GM12878 (cell line): ENCODE measurements at regions not wholly inside any gene's neighbourhood (a gene's known extent, or its start where the extent isn't known, plus 50 kb on each side); places are given as distances from the start of the nearest gene placed in this dataset.

Source experiments
- ATAC-seq: fragments of 200-7000 bp; cut with Tn5 transposase; 3 replicates; pipeline ENCODE4 v1.9.1; 2020; ENCODE audit warnings: mild to moderate bottlenecking, moderate library complexity
- BruUV-seq: library from RNA; stranded (reverse); fragments of 400-500 nt; replicated peaks from 2 replicates; lab custom pipeline; 2021; lab: Mats Ljungman, UMichigan
- CTCF ChIA-PET: fragments of 300-600 bp; sonication (Branson Sonifier 250); formaldehyde crosslinking; extraction: SDS; loops from one replicate; lab custom pipeline; 2021; ENCODE audit warnings: inconsistent platforms; lab: Yijun Ruan, JAX
- POLR2A ChIA-PET: fragments of 350-600 bp; formaldehyde crosslinking; extraction: SDS; loops from one replicate; lab custom pipeline; 2021; ENCODE audit warnings: inconsistent platforms; lab: Charles Lee
- RAD21 ChIA-PET: fragments of 300-600 bp; sonication (Branson Sonifier 250); formaldehyde crosslinking; loops from one replicate; lab custom pipeline; 2023; ENCODE audit warnings: antibody characterized with exemption; ENCODE audit not compliant: unreplicated experiment; lab: Charles Lee
- SMC1A ChIA-PET: fragments of 300-600 bp; sonication (Branson Sonifier 250); formaldehyde crosslinking; loops from one replicate; lab custom pipeline; 2023; ENCODE audit not compliant: unreplicated experiment, uncharacterized antibody; lab: Charles Lee
- DNase-seq: peaks from one replicate; pipeline ENCODE4 v3.0.0-alpha.2; 2011; ENCODE audit warnings: low read depth, low spot score
- FAIRE-seq: peaks from 3 replicates; lab custom pipeline; 2011; peaks lifted over from hg19 to GRCh38; lab: Jason Lieb, UNC
- H2AFZ ChIP-seq: 2 replicates; pipeline ENCODE4 v1.6.0; 2011; ENCODE audit warnings: low read depth, low read length, control low read depth; ENCODE audit not compliant: control insufficient read depth
- H3K27ac ChIP-seq: 2 replicates; pipeline ENCODE4 v1.5.1; 2011; ENCODE audit warnings: control low read depth; ENCODE audit not compliant: control insufficient read depth, insufficient read depth
- H3K27me3 ChIP-seq, 2 experiments: replicated peaks in 1 of 2; 2 replicates each; pipeline versions ENCODE4 v1.6.0 to v1.6.1; 2011; ENCODE audit warnings: low read length in 1 of 2; ENCODE audit not compliant: control insufficient read depth in 2 of 2, insufficient read depth in 2 of 2
- H3K36me3 ChIP-seq, 2 experiments: 2 replicates each; pipeline ENCODE4 v1.5.1; 2011; ENCODE audit warnings: low read length in 1 of 2; ENCODE audit not compliant: control insufficient read depth in 2 of 2, insufficient read depth in 2 of 2
- H3K4me1 ChIP-seq: 2 replicates; pipeline ENCODE4 v1.6.1; 2011; ENCODE audit warnings: mild to moderate bottlenecking, low read length, moderate library complexity, mixed read lengths; ENCODE audit not compliant: control insufficient read depth, insufficient read depth
- H3K4me2 ChIP-seq: 2 replicates; pipeline ENCODE4 v1.6.0; 2011; ENCODE audit warnings: control low read depth; ENCODE audit not compliant: control insufficient read depth, insufficient read depth
- H3K4me3 ChIP-seq: fragments of 200-600 bp; sonication (generic); 2 replicates; pipeline ENCODE4 v1.5.1; 2016
- H3K79me2 ChIP-seq: 2 replicates; pipeline ENCODE4 v1.6.0; 2011; ENCODE audit warnings: low read length; ENCODE audit not compliant: control insufficient read depth, insufficient read depth
- H3K9ac ChIP-seq: 2 replicates; pipeline ENCODE4 v1.8.0; 2011; ENCODE audit warnings: low read length, control low read depth, mixed read lengths; ENCODE audit not compliant: control insufficient read depth, insufficient read depth
- H3K9me3 ChIP-seq: replicated peaks from 3 replicates; pipeline ENCODE4 v1.5.1; 2011; ENCODE audit warnings: mild to moderate bottlenecking, low read length; ENCODE audit not compliant: control insufficient read depth, insufficient read depth
- H4K20me1 ChIP-seq: 2 replicates; pipeline ENCODE4 v1.6.0; 2011; ENCODE audit not compliant: control insufficient read depth, insufficient read depth
- CREM ChIP-seq: IDR thresholded peaks from 2 replicates; pipeline ENCODE4 v1.6.1; 2014; ENCODE audit warnings: antibody characterized with exemption, low read depth
- FOS ChIP-seq: IDR thresholded peaks from 3 replicates; pipeline ENCODE4 v1.6.1; 2011; ENCODE audit warnings: borderline replicate concordance; ENCODE audit not compliant: insufficient read length; ENCODE audit errors: extremely low read depth
- IKZF2 ChIP-seq, 2 experiments: fragments of 450-650 bp; IDR thresholded peaks; 2 replicates each; pipeline ENCODE4 v1.6.1; 2017; ENCODE audit warnings: mild to moderate bottlenecking in 2 of 2, moderate library complexity in 2 of 2
- NR2F1 ChIP-seq: fragments of 450-650 bp; conservative IDR thresholded peaks from 2 replicates; pipeline ENCODE4 v1.6.1; 2017; ENCODE audit warnings: mild to moderate bottlenecking
- PAX5 ChIP-seq: IDR thresholded peaks from 2 replicates; pipeline ENCODE4 v1.6.1; 2011; ENCODE audit warnings: low read depth, low read length, borderline replicate concordance
- SIX5 ChIP-seq: IDR thresholded peaks from 2 replicates; pipeline ENCODE4 v1.6.1; 2011; ENCODE audit warnings: mild to moderate bottlenecking, low read depth, low read length, moderate library complexity; ENCODE audit not compliant: severe bottlenecking
- WGBS: methylation state at CpG from one replicate; pipeline ENCODE4 v1.1.6; 2016; ENCODE audit warnings: low lambda C conversion rate; ENCODE audit not compliant: insufficient replicate concordance, insufficient coverage; ENCODE audit errors: missing lambda C conversion rate; 5-methylcytosine and 5-hydroxymethylcytosine counted together
- in situ Hi-C: fragments of 300-500 bp; cut with MboI; formaldehyde crosslinking; loops from 9 replicates; pipeline ENCODE4 v1.14.3; 2018; ENCODE audit warnings: mixed read lengths
- intact Hi-C: fragments of 100-400 bp; cut with micrococcal nuclease; formaldehyde crosslinking; loops from one replicate; pipeline ENCODE4 v1.14.2; 2022; ENCODE audit not compliant: unreplicated experiment
- TF ChIP-seq, protein P1 (sequence below): fragments of 450-650 bp; IDR thresholded peaks from 2 replicates; pipeline ENCODE4 v1.6.1; 2017; ENCODE audit warnings: mild to moderate bottlenecking, low read depth, inconsistent platforms; ENCODE audit not compliant: poor library complexity, severe bottlenecking
- TF ChIP-seq, protein P2 (sequence below): fragments of 450-650 bp; formaldehyde crosslinking; IDR thresholded peaks from 2 replicates; pipeline ENCODE4 v1.5.0; 2022; ENCODE audit warnings: mild to moderate bottlenecking, missing genetic modification characterization

DNA sequence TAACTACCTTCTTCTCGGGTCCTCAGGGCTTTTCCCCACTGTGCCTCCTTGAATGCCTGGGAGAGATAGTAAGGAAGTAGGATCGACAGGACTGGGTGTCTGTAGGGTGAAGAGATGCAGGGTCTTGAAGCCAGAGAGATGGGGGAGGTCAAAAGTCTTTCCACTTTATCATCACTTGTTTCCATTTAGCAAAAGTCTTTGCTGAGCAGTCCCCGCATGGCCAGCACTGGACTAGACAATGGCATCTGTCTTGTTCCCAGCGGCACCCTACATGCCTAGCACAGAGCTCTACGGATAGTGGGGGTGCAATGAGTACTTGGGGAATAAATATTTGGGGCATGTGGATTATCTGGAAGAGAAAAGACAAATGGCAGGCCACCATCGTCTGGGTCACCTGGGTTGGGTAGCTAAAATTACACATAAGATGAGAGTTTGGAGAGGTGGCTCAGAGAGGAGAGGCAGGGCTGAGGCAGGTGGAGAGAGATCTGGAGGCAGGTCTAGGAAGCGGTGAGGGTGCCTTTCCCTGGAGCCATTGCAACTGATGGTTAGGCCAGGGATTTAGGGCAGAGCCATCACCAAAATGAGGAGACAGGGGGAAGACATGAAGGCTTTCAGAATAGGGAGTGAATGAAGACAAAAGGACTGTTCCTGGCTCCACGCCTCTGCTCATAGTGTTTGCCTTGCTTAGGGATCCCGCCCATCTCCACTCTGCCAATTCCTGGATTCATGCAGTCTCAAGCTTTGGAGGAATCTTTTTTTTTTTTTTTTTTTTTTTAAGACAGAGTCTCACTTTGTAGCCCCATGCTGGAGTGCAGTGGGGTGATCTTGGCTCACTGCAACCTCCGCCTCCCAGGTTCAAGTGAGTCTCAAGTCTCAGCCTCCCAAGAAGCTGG, 250.8 kb upstream of the KLF4 start (continued):
- TF ChIP-seq, protein P1, sequence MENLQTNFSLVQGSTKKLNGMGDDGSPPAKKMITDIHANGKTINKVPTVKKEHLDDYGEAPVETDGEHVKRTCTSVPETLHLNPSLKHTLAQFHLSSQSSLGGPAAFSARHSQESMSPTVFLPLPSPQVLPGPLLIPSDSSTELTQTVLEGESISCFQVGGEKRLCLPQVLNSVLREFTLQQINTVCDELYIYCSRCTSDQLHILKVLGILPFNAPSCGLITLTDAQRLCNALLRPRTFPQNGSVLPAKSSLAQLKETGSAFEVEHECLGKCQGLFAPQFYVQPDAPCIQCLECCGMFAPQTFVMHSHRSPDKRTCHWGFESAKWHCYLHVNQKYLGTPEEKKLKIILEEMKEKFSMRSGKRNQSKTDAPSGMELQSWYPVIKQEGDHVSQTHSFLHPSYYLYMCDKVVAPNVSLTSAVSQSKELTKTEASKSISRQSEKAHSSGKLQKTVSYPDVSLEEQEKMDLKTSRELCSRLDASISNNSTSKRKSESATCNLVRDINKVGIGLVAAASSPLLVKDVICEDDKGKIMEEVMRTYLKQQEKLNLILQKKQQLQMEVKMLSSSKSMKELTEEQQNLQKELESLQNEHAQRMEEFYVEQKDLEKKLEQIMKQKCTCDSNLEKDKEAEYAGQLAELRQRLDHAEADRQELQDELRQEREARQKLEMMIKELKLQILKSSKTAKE, result no peak
- TF ChIP-seq, protein P2, sequence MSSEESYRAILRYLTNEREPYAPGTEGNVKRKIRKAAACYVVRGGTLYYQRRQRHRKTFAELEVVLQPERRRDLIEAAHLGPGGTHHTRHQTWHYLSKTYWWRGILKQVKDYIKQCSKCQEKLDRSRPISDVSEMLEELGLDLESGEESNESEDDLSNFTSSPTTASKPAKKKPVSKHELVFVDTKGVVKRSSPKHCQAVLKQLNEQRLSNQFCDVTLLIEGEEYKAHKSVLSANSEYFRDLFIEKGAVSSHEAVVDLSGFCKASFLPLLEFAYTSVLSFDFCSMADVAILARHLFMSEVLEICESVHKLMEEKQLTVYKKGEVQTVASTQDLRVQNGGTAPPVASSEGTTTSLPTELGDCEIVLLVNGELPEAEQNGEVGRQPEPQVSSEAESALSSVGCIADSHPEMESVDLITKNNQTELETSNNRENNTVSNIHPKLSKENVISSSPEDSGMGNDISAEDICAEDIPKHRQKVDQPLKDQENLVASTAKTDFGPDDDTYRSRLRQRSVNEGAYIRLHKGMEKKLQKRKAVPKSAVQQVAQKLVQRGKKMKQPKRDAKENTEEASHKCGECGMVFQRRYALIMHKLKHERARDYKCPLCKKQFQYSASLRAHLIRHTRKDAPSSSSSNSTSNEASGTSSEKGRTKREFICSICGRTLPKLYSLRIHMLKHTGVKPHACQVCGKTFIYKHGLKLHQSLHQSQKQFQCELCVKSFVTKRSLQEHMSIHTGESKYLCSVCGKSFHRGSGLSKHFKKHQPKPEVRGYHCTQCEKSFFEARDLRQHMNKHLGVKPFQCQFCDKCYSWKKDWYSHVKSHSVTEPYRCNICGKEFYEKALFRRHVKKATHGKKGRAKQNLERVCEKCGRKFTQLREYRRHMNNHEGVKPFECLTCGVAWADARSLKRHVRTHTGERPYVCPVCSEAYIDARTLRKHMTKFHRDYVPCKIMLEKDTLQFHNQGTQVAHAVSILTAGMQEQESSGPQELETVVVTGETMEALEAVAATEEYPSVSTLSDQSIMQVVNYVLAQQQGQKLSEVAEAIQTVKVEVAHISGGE (CRISPR knock-in tag), result no peak

DNA sequence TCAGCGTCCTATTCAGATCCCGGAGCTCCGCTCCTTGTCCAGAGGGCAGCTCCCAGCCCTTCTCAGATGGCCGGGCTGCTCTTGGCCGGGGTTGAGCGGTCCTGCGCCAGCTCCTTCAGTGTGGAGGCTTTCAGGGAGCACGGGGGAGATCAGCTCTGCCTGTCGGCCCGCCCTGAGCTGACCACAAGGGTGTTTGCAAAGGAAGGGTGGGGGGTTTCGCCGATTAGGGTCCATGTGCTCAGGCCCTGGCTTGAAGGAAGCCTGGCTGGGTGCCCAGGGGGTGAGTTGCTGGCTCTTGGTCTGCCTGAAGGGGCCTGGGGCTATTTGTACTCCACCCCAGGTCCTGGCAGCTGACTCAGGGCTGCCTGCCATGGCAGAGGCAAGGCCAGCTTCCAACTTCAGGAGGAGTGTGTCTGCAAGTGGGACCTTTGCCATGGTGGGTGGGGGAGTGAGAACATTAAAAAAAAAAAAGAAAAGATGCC, 250.1 kb upstream of the KLF4 start:
- Histone ChIP-seq H2AFZ (no peak overlapping the region), H3K9ac (no peak overlapping the region), H3K36me3 (no peaks in the 10 kb centered on the region), H3K9me3 (no peaks in the 10 kb centered on the region), H3K27ac (no peak overlapping the region), H3K4me1 (no peaks in the 10 kb centered on the region), H3K27me3 (no peaks in the 10 kb centered on the region), H3K79me2 (no peaks in the 10 kb centered on the region), H3K4me2 (no peak overlapping the region), H4K20me1 (no peaks in the 10 kb centered on the region), H3K4me3 (no peak overlapping the region)
- no peak for TF ChIP-seq IKZF2 (IDR thresholded peaks at IDR 0.05)
- TF ChIP-seq SIX5, result no peak
- TF ChIP-seq CREM, result no peak
- no peak for TF ChIP-seq PAX5
- no peak for TF ChIP-seq FOS
- TF ChIP-seq NR2F1, result no peak
- no peak for FAIRE-seq
- SMC1A ChIA-PET, result interaction anchor here (0.9 to 1.6 kb wide), 2 partner anchors 9 kb away, joined by 3 to 4 read pairs; no protein-coding TSS in a partner anchor
- in situ Hi-C loops (no loop called here), intact Hi-C loops (no loop called here)
- POLR2A ChIA-PET, result no interaction called here
- no TSS peak for BruUV-seq
- 26% methylated on average over 12 of the region's 12 CpGs for WGBS
- DNase-seq, result no peak
- RAD21 ChIA-PET, result no interaction called here
- CTCF ChIA-PET, result no interaction called here
- ATAC-seq, result no peak
